COR-L47 (cell line): ENCODE measurements at regions not wholly inside any gene's neighbourhood (a gene's known extent, or its start where the extent isn't known, plus 50 kb on each side); places are given as distances from the start of the nearest gene placed in this dataset.
A peak's percentile ranks its signal among the peaks of the same experiment; 100 is the strongest.

Experiments
- DNase-seq: peaks from one replicate; lab custom pipeline; 2025; lab: John Stamatoyannopoulos, UW

GRCh38 chr12:111108726-111109125, 188.3 kb upstream of the MYL2 start:
- DNase-seq: no peak

DNA sequence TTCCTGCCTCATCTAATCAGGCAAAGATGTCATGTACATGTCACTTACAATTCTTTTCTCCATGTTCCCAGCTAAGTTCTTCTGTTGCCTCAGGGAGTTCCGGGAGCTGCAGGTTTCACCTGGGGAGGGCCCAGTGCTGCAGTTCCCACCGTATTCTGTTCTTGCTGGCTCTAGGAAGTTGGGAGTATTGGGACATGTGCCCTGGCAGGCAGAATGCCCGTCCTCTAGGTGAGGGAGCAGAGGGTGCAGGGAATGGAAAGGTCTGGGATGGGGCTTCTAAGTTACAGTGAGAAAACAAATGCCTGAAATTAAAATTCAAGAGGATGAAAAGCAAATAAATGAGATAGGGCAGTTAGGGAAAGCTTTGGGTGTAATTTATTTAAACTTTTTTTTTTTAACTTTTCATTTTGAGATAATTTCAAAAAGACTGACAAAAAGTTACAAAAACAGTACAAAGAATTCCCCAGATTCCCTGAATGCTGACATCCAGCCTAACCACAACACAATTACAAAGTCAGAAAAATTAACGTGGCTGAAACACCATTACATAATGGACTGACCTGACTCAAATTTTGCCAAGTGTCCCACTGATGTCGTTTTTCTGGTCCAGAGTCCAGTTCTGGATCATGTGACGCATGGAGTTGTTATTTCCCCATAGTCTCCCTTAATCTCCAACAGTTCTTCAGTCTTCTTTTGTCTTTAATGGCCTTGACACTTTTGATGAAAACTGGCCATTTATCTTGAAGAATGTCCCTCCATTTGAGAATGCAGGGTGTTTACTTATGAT, 187.2 kb upstream of the MYL2 start:
- DNase-seq: no peak

- DNase-seq: no peak
Measured at GRCh38 chr12:111105294-111105693, 184.9 kb upstream of the MYL2 start.

DNA sequence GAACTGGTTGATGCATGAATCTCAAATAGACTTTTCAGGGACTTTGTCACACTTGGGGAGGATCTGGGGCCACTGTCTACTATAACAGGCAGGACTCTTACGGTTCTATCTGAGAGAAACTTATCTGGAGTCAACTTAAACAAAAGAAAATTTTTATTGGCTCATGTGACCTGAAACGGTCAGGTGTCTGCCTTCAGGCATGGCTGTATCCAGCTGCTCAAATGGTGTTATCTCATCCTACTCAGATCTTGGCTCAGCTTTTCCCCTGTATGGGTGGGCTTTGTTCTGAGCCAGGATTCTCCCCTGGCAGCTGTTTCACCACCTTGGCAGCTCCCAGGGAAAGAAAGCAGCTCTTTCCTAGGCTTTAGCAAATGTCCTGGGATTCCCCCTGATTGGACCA, 183.2 kb upstream of the MYL2 start:
- DNase-seq: no peak

DNA sequence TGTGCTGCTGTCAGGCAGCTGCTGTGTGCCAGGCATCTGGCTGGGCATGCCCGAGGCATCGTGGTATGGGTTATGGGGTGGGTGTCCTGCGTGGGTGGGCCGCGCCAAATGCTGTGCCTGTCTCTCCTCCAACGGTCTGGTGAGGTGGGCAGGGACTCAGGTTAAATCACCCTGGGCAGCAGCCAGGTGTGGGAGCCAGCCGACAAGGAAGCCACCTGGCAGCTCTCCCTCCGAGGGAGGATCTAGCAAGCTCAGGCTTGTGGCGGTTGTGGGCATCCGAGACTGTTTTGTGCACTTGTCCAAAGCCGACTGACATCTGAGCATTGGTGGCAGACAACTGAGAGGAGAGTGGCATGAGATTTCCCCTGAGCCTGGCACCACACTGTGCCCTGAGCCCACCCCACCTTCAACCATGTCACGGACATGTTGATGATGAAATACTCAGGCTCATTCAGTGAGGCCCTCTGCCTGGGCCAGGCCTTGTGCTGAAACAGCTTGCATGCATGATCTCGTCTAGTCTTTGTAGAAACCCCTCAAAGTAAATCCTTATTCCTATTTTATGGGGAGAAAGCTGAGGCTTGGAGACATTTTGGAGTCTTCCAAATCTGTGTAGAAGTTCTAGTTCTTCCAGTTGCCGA, 181.8 kb upstream of the MYL2 start:
- peak; percentile 17 for DNase-seq

GRCh38 chr12:111101003-111101402, 180.6 kb upstream of the MYL2 start:
- DNase-seq: no peak

GRCh38 chr12:111100554-111100953, 180.2 kb upstream of the MYL2 start:
- no peak for DNase-seq

DNA sequence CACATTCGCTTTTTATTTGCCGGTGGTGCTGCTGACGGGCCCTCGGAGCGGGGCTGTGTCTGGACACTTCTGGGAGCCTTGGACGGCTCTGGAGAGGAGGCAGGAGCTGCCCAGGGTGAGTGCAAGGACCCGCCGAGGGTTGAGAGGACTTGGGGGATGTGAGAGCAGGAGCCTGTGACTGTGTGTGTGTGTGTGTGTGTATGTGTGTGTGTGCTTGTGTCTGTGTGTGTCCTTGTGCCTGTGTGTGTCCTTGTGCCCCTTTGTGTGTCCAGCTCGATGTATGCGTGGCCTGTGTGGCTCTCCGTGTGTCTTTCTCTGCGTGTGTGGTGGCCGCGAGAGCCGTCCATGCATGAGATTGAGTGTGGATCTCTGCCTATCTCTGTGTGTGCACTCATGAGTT, 179.6 kb upstream of the MYL2 start:
- no peak for DNase-seq

DNA sequence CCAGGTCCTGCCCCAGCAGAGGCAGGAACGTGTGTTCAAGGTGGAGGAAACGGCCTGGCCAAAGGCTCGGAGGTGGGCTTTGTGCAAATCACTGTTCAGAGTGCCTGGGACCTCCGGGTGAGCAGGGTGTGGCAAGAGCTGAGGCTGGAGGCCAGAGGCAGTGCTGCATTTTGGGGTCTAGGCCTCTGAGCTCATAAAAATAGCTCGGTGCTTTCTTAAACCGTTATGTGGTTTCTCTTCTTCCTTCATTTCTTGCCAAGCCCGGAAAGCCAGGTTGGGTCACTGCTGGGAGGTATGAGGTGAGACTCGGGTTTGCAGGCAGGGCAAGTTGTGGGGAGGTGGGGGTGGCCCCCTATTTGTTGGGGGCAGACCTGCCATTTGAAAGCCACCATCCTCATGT, 178.8 kb upstream of the MYL2 start:
- DNase-seq: no peak

DNA sequence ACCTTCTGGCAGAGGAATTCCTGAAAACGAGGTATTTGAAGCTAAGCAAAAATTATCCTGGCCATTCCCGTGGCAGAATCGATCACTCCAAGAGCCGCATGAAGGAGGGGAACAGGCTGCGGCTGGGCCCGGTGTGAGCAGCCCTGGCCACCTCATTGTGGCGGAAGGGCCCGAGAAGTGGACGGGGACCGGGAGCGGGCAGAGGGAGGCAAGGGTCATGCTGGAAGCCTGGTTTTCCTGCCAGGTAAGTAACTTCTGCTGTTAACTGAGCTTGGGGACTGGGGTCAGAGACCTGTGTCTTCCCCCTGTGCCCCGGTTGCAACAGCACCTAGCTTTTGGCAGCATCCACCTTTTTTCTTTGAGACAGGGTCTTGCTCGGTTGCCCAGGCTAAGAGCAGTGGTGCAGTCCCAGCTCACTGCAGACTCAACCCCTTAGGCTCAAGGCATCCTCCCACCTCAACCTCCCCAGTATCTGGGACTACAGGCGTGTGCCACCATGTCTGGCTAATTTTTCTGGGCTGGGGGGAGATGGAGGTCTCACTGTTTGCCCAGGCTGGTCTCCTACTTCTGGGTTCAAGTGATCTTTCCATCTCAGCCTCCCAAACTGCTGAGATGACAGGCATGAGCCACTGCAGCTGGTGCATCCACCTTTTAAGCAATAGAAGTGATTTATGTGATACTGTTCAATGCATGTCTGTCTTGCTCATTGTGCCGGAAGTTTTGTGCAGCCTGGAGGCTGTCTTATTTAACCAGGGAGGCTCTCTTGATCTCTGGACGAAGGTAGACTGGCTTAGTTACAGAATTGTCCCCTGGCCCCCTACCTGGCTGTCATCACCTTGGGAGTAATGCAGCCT, 174.0 kb upstream of the MYL2 start:
- no peak for DNase-seq

GRCh38 chr12:111093428-111094142, 173.2 kb upstream of the MYL2 start:
- no peak for DNase-seq

DNA sequence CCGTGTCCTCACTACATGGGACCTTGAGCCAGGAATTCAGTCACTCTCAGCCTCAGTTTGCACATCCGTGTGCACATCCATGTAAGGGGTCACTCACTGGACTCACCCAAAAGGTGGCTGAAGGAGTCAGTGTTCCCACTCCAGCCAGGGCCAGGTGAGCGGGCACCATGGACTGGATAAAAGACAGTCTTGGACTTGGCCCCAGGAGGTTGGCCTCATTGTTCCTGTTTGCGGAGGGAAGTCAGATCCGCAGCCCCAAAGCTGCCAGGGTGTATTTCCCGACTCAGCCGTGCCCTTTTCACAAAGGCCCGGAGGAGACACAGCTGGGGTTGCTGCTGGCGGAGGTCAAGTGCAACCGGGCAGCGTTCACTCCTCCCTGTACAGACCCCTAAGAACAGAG, 170.7 kb upstream of the MYL2 start:
- no peak for DNase-seq

- DNase-seq: no peak
Measured at GRCh38 chr12:111089616-111090015, 169.2 kb upstream of the MYL2 start.

- DNase-seq: no peak
Measured at GRCh38 chr12:111088409-111088808, 168.0 kb upstream of the MYL2 start.

- DNase-seq: no peak
Measured at GRCh38 chr12:111086947-111087700, 166.7 kb upstream of the MYL2 start.

GRCh38 chr12:111085096-111085495, 164.7 kb upstream of the MYL2 start:
- no peak for DNase-seq

DNA sequence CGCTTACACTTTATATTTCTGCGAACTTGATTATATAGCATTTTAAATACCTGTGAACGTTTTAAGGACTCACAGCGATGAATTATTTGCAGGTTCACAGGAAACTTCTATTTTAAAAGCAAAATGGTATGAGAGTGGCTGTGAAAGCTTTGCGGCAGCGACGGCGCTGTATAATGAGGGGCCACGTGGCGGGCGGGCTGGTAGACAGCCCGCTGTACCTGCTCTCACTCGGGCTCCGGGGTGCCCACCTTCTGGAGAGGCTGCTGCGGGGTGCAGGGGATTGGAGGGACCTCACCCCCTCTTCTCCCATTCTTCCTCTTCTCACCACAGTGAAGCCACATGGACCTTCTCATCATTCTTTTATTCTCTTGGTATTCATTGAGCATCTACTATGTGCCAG, 164.2 kb upstream of the MYL2 start:
- no peak for DNase-seq

DNA sequence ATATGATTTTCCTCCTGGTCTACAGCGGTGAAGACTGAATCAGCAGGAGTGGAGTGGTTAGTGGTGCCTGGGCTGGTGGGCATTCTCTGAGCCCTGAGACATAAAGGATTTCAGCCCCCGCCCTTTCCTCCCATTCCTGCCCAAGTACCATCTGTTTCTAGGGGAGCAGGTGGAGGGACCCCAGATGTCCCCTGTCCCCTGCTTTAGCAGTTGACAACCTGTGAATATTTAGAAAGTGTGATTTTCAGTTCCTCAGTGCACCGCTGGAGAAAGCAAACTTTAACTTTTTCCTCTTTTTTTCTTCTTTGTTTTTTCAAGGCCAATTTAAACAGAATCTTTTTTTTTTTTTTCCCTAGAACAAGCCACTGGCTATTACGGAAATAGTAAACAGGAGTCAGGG, 163.8 kb upstream of the MYL2 start:
- DNase-seq: no peak

- DNase-seq: no peak
Measured at GRCh38 chr12:111081600-111081999, 161.2 kb upstream of the MYL2 start.

GRCh38 chr12:111078731-111079130, 158.4 kb upstream of the MYL2 start:
- DNase-seq: no peak

GRCh38 chr12:111076611-111077451, 156.5 kb upstream of the MYL2 start:
- no peak for DNase-seq
